Adrenal gland (tissue), 9 donors: ENCODE measurements at regions not wholly inside any gene's neighbourhood (a gene's known extent, or its start where the extent isn't known, plus 50 kb on each side); places are given as distances from the start of the nearest gene placed in this dataset.

Experiments used
- DNase-seq, 7 donors: peaks; one replicate each; pipeline ENCODE4 v3.0.0-alpha.2; 2019 to 2020
- H3K27ac ChIP-seq, 5 donors: fragments of 200-600 bp; sonication (generic) in 4 of 5; 1 replicate in 3 of 5; 2 replicates in 2 of 5; pipeline versions ENCODE4 v1.5.1 to v1.8.0; 2016 to 2020; ENCODE audit warnings: mild to moderate bottlenecking in 1 of 5
- H3K27me3 ChIP-seq: fragments of 200-600 bp; 2 replicates; pipeline ENCODE4 v1.8.0; 2021
- H3K36me3 ChIP-seq, 2 donors: fragments of 200-600 bp; replicated peaks in 1 of 2; 1 replicate in 1 of 2; 2 replicates in 1 of 2; pipeline versions ENCODE4 v1.5.1 to v1.8.0; 2018 to 2022
- H3K4me1 ChIP-seq, 2 donors: fragments of 200-600 bp; replicated peaks in 1 of 2; 1 replicate in 1 of 2; 2 replicates in 1 of 2; pipeline versions ENCODE4 v1.5.1 to v1.8.0; 2018 to 2021
- H3K4me3 ChIP-seq, 4 donors: fragments of 200-600 bp; sonication (generic) in 3 of 4; one replicate each; pipeline ENCODE4 v1.5.1; 2016 to 2018
- H3K9me3 ChIP-seq, 3 donors: fragments of 200-600 bp; sonication (generic) in 1 of 3; replicated peaks in 1 of 3; 1 replicate in 2 of 3; 2 replicates in 1 of 3; pipeline versions ENCODE4 v1.5.1 to v1.8.0; 2016 to 2021
- POLR2A ChIP-seq, 2 donors: fragments of 450-650 bp; IDR thresholded peaks; one replicate each; pipeline ENCODE4 v1.6.1; 2017; ENCODE audit warnings: antibody characterized with exemption in 2 of 2, mild to moderate bottlenecking in 2 of 2, moderate library complexity in 1 of 2
- WGBS, 4 donors: extraction: QIAGEN DNeasy Blood & Tissue Kit in 2 of 4; methylation state at CpG; one replicate each; pipeline versions ENCODE4 v1.1.5 to v1.1.7; 2013 to 2017; 5-methylcytosine and 5-hydroxymethylcytosine counted together
- intact Hi-C, 2 donors: fragments of 100-400 bp; cut with DNase I; formaldehyde crosslinking; loops; one replicate each; pipeline versions ENCODE4 v1.14.1 to v1.15.0; 2022 to 2023
- TF ChIP-seq, protein P1 (sequence below), 6 experiments: fragments of 450-650 bp in 4 of 6; fragments of 200-600 bp in 2 of 6; sonication (generic) in 1 of 6; IDR thresholded peaks; 1 replicate in 5 of 6; 2 replicates in 1 of 6; pipeline versions ENCODE4 v1.5.1 to v1.8.0; 2016 to 2021; ENCODE audit warnings: antibody characterized with exemption in 6 of 6, mild to moderate bottlenecking in 2 of 6, moderate library complexity in 1 of 6
- donor health status: healthy with polysubstance abuse.
- donor health status: Bipolar disorder and iron deficiency.
- donor health status: DM: yes; HTN: yes; CAD: no.
- donor health status: DM: no; HTN: no; CAD: no.
- donor health status: DM: no; HTN: no; CAD: no.

DNA sequence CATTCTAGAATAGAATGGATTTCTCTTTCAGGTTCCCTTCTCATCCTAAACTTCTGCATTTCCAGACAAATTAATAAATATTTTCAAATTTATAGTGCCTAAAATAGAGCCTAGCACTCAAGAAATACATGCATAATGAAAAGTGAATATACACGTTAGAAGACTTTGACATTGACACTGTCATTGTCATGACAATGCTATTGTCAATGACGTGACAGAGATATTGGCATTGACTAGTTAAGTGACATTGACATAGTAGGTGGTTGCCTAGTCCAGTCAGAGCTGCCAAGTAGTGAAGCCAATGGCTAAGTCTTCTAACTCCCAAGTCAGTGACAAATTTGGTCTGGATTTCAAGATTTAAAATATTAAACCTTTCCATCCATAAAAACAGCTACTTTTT is 410.5 kb downstream of the LMO4 start:
- TF ChIP-seq POLR2A (IDR thresholded peaks at IDR 0.05), result no peak
- TF ChIP-seq, protein P1, sequence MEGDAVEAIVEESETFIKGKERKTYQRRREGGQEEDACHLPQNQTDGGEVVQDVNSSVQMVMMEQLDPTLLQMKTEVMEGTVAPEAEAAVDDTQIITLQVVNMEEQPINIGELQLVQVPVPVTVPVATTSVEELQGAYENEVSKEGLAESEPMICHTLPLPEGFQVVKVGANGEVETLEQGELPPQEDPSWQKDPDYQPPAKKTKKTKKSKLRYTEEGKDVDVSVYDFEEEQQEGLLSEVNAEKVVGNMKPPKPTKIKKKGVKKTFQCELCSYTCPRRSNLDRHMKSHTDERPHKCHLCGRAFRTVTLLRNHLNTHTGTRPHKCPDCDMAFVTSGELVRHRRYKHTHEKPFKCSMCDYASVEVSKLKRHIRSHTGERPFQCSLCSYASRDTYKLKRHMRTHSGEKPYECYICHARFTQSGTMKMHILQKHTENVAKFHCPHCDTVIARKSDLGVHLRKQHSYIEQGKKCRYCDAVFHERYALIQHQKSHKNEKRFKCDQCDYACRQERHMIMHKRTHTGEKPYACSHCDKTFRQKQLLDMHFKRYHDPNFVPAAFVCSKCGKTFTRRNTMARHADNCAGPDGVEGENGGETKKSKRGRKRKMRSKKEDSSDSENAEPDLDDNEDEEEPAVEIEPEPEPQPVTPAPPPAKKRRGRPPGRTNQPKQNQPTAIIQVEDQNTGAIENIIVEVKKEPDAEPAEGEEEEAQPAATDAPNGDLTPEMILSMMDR (IDR thresholded peaks at IDR 0.05), result no peak
- intact Hi-C loops, result no loop called here
- no peaks in the 10 kb centered on the region for H3K27me3 ChIP-seq
- H3K9me3 ChIP-seq, result no peaks in the 10 kb centered on the region
- no peak for DNase-seq
- no peak overlapping the region for H3K27ac ChIP-seq
- H3K36me3 ChIP-seq, result no peaks in the 10 kb centered on the region
- WGBS, 4 donors, result 68 to 79% (median 70%) methylated on average over 2 of the region's 2 CpGs
- H3K4me1 ChIP-seq, result no peaks in the 10 kb centered on the region
- no peak overlapping the region for H3K4me3 ChIP-seq

DNA sequence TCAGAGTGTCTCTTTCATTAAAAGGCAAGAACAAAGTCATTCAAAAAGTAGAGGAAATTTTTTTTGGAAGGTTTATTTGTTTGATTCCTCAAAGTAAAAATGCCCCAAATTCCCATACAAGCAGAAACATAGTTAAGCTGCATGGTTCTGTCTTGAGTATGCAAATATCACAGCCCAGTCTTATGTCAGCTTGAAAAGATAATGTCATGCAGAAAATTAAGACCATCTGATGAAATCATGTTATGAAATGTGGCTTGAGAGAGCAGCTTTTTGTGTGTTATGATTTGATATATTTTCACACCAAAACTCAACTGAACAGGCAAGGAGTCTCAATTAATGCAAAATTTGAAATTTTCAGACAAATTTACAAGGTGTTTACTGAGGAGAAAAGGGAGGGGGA is 411.0 kb downstream of the LMO4 start:
- no peaks in the 10 kb centered on the region for H3K9me3 ChIP-seq
- H3K27ac ChIP-seq, result no peak overlapping the region
- TF ChIP-seq, protein P1 (IDR thresholded peaks at IDR 0.05), result no peak
- TF ChIP-seq POLR2A (IDR thresholded peaks at IDR 0.05), result no peak
- no peaks in the 10 kb centered on the region for H3K27me3 ChIP-seq
- DNase-seq, result no peak
- no peaks in the 10 kb centered on the region for H3K36me3 ChIP-seq
- no peak overlapping the region for H3K4me3 ChIP-seq
- intact Hi-C loops, result no loop called here
- no peaks in the 10 kb centered on the region for H3K4me1 ChIP-seq

DNA sequence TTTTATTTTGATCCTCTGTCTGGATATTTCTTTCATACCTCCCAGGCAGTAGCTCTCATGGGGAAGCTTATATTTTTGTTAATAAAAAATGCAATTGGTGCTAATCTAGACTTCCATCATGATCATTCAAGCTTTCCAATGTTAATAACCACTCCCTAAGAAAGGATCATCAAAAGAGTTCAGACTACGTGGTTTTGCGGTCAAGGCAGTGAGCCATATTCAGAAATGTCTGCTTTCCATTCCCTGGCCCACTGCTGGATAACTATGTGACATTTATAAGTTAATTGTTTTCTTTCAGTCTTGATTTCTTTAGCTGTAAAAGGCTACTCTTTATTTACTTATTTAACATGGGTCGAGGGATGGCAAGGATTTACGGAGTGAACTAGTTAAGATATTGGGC is 414.6 kb downstream of the LMO4 start:
- no peaks in the 10 kb centered on the region for H3K27me3 ChIP-seq
- no peak overlapping the region for H3K4me3 ChIP-seq
- H3K9me3 ChIP-seq, result no peaks in the 10 kb centered on the region
- no peaks in the 10 kb centered on the region for H3K36me3 ChIP-seq
- H3K27ac ChIP-seq, result no peak overlapping the region
- TF ChIP-seq, protein P1 (IDR thresholded peaks at IDR 0.05), result no peak
- TF ChIP-seq POLR2A (IDR thresholded peaks at IDR 0.05), result no peak
- DNase-seq, result no peak
- WGBS, 4 donors, result 91 to 93% (median 92%) methylated on average over 4 of the region's 4 CpGs
- H3K4me1 ChIP-seq, result no peaks in the 10 kb centered on the region
- intact Hi-C loops, result no loop called here

DNA sequence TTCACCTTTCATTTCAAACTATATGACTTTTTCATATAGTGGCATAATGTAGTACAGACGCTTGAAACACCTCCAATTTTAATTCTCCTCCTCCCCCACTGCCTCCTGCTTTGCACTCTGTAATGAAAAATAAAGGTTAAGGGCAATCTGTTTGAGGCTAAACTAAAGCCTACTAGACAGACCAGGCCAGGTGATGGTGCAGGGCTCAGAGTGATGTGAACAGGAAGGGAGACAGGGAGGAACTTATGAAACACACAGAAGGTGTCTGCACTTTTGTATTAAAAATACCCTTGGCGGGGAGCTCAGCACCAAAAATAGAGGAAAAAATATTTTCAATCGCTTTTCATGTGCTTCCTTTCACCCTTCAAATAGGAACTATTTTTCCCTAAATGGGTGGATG is 415.4 kb downstream of the LMO4 start:
- Histone ChIP-seq H3K4me1 (no peaks in the 10 kb centered on the region), H3K36me3 (no peaks in the 10 kb centered on the region), H3K9me3 (no peaks in the 10 kb centered on the region), H3K27me3 (no peaks in the 10 kb centered on the region), H3K27ac (no peak overlapping the region), H3K4me3 (no peak overlapping the region)
- TF ChIP-seq, protein P1 (IDR thresholded peaks at IDR 0.05), result no peak
- no peak for TF ChIP-seq POLR2A (IDR thresholded peaks at IDR 0.05)
- no peak for DNase-seq
- WGBS, 4 donors, result 81 to 85% (median 83%) methylated on average over 3 of the region's 3 CpGs
- intact Hi-C loops, result no loop called here
